Peyer's patch (tissue), 4 donors: ENCODE measurements at regions not wholly inside any gene's neighbourhood (a gene's known extent, or its start where the extent isn't known, plus 50 kb on each side); places are given as distances from the start of the nearest gene placed in this dataset.
"Not testable (repeated sequence)": the region's sequence is repeated elsewhere in the genome, so short reads cannot be mapped to it uniquely, and the experiment has no call there.

ENCODE experiments used
- CTCF ChIP-seq, 6 experiments: fragments of 450-650 bp in 4 of 6; fragments of 200-600 bp in 2 of 6; sonication (generic) in 1 of 6; IDR thresholded peaks; one replicate each; pipeline ENCODE4 v1.5.1; 2017 to 2019; ENCODE audit warnings: antibody characterized with exemption in 6 of 6, mild to moderate bottlenecking in 3 of 6, moderate library complexity in 1 of 6
- POLR2A ChIP-seq, 2 donors: fragments of 450-650 bp; IDR thresholded peaks; one replicate each; pipeline ENCODE4 v1.5.1; 2017; ENCODE audit warnings: antibody characterized with exemption in 2 of 2, mild to moderate bottlenecking in 2 of 2, moderate library complexity in 2 of 2

DNA sequence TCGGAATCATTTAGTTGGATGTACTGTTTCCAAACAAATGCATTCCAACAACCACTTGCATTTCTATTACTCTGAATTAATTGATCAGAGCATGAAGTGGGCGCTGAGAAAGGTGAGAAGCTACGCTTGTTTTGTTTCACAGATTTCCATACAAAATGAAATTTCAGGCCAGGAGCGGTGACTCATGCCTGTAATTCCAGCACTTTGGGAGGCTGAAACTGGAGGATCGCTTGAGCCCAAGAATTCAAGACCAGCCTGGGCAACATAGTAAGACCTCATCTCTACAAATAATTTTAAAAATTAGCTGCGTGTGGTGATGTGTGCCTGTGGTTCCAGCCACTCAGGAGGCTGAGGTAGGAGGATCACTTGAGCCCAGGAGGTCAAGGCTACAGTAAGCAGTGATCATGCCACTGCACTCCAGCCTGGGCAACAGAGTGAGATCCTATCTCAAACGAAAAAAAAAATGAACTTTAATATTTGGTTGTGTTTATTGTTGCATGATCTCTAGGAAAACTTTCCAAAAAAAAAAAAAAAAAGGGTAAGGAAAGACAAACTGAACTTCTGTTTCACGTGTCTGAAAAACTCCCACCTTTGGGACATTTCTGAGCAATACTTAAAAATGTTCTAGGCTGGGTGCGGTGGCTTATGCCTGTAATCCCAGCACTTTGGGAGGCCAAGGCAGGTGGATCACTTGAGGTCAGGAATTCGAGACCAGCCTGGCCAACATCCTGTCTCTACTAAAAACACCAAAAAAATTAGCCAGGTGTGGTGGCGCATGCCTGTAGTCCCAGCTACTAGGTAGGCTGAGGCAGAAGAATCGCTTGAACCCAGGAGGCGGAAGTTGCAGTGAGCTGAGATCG is 103.1 kb downstream of the TFAP2A start:
- not testable (repeated sequence) for TF ChIP-seq POLR2A, CTCF (IDR thresholded peaks at IDR 0.05)
